Activated T-helper 17 cell treated with anti-CD3 and anti-CD28 coated beads, Interleukin-2, amount 50 U/mL, for 72 hours (primary cell): ENCODE measurements at regions not wholly inside any gene's neighbourhood (a gene's known extent, or its start where the extent isn't known, plus 50 kb on each side); places are given as distances from the start of the nearest gene placed in this dataset.

Source experiments
- ATAC-seq: fragments of 150-1000 bp; cut with Tn5 transposase; replicated peaks from 2 replicates; pipeline ENCODE4 v1.10.0; 2021; ENCODE audit warnings: mild to moderate bottlenecking, moderate library complexity
- H3K27ac Mint-ChIP-seq: one replicate; pipeline ENCODE4 v1.8.0; 2022; ENCODE audit warnings: mixed read lengths
- H3K27me3 Mint-ChIP-seq: one replicate; pipeline ENCODE4 v1.8.0; 2022; ENCODE audit warnings: mixed read lengths
- H3K36me3 Mint-ChIP-seq: one replicate; pipeline ENCODE4 v1.8.0; 2022; ENCODE audit warnings: low read depth, mild to moderate bottlenecking, mixed read lengths
- H3K4me1 Mint-ChIP-seq: one replicate; pipeline ENCODE4 v1.8.0; 2022; ENCODE audit warnings: mixed read lengths
- H3K4me3 Mint-ChIP-seq: one replicate; pipeline ENCODE4 v1.8.0; 2022; ENCODE audit warnings: mild to moderate bottlenecking, mixed read lengths
- H3K9me3 Mint-ChIP-seq: one replicate; pipeline ENCODE4 v1.8.0; 2022; ENCODE audit warnings: mixed read lengths

GRCh38 chr2:6052649-6053048, 360.5 kb downstream of the SOX11 start:
- ATAC-seq: no peak
- H3K4me1 Mint-ChIP-seq: no peaks in the 10 kb centered on the region
- no peaks in the 10 kb centered on the region for H3K36me3 Mint-ChIP-seq
- H3K27ac Mint-ChIP-seq: no peak overlapping the region
- H3K27me3 Mint-ChIP-seq: no peaks in the 10 kb centered on the region
- peaks cover 11% of the 10 kb centered on the region for H3K9me3 Mint-ChIP-seq
- no peak overlapping the region for H3K4me3 Mint-ChIP-seq

- Mint-ChIP-seq H3K27ac (no peak overlapping the region), H3K27me3 (no peaks in the 10 kb centered on the region), H3K4me3 (no peak overlapping the region), H3K36me3 (no peaks in the 10 kb centered on the region), H3K4me1 (no peaks in the 10 kb centered on the region), H3K9me3 (peaks cover 8% of the 10 kb centered on the region)
- ATAC-seq: no peak
These were observed 361.6 kb downstream of the SOX11 start for GRCh38 chr2:6053743-6054142.

GRCh38 chr2:6054161-6054671, 362.0 kb downstream of the SOX11 start:
- no peak overlapping the region for H3K27ac Mint-ChIP-seq
- H3K27me3 Mint-ChIP-seq: no peaks in the 10 kb centered on the region
- no peaks in the 10 kb centered on the region for H3K36me3 Mint-ChIP-seq
- no peak for ATAC-seq
- H3K4me1 Mint-ChIP-seq: no peaks in the 10 kb centered on the region
- no peak overlapping the region for H3K4me3 Mint-ChIP-seq
- peaks cover 8% of the 10 kb centered on the region for H3K9me3 Mint-ChIP-seq

GRCh38 chr2:6060992-6061663, 368.9 kb downstream of the SOX11 start:
- Mint-ChIP-seq H3K27ac (no peak overlapping the region), H3K36me3 (no peaks in the 10 kb centered on the region), H3K9me3 (peaks cover 4% of the 10 kb centered on the region), H3K27me3 (no peaks in the 10 kb centered on the region), H3K4me1 (no peaks in the 10 kb centered on the region), H3K4me3 (no peak overlapping the region)
- no peak for ATAC-seq

- H3K4me1 Mint-ChIP-seq: no peaks in the 10 kb centered on the region
- H3K36me3 Mint-ChIP-seq: no peaks in the 10 kb centered on the region
- no peak overlapping the region for H3K4me3 Mint-ChIP-seq
- H3K27me3 Mint-ChIP-seq: no peaks in the 10 kb centered on the region
- H3K9me3 Mint-ChIP-seq: peaks cover 3% of the 10 kb centered on the region
- ATAC-seq: no peak
- no peak overlapping the region for H3K27ac Mint-ChIP-seq
These were observed 372.6 kb downstream of the SOX11 start for GRCh38 chr2:6064757-6065156.

- no peaks in the 10 kb centered on the region for H3K27me3 Mint-ChIP-seq
These were observed 373.5 kb downstream of the SOX11 start for GRCh38 chr2:6065703-6066102.

GRCh38 chr2:6067089-6067488, 374.9 kb downstream of the SOX11 start:
- no peak overlapping the region for H3K4me3 Mint-ChIP-seq
- H3K27ac Mint-ChIP-seq: no peak overlapping the region
- no peaks in the 10 kb centered on the region for H3K27me3 Mint-ChIP-seq
- H3K9me3 Mint-ChIP-seq: no peaks in the 10 kb centered on the region
- no peaks in the 10 kb centered on the region for H3K4me1 Mint-ChIP-seq
- H3K36me3 Mint-ChIP-seq: no peaks in the 10 kb centered on the region
- ATAC-seq: no peak

More at GRCh38 chr2:6065703-6066102, 373.5 kb downstream of the SOX11 start:
- no peak for ATAC-seq
- no peaks in the 10 kb centered on the region for H3K4me1 Mint-ChIP-seq
- H3K4me3 Mint-ChIP-seq: no peak overlapping the region
- peaks cover 3% of the 10 kb centered on the region for H3K9me3 Mint-ChIP-seq
- no peaks in the 10 kb centered on the region for H3K36me3 Mint-ChIP-seq
- H3K27ac Mint-ChIP-seq: no peak overlapping the region

GRCh38 chr2:6067806-6068205, 375.6 kb downstream of the SOX11 start:
- Mint-ChIP-seq H3K4me3 (no peak overlapping the region), H3K27ac (no peak overlapping the region), H3K4me1 (no peaks in the 10 kb centered on the region), H3K36me3 (no peaks in the 10 kb centered on the region), H3K9me3 (no peaks in the 10 kb centered on the region), H3K27me3 (no peaks in the 10 kb centered on the region)
- no peak for ATAC-seq

GRCh38 chr2:6068429-6068828, 376.2 kb downstream of the SOX11 start:
- Mint-ChIP-seq H3K4me3 (no peak overlapping the region), H3K27ac (no peak overlapping the region), H3K4me1 (no peaks in the 10 kb centered on the region), H3K9me3 (no peaks in the 10 kb centered on the region), H3K36me3 (no peaks in the 10 kb centered on the region), H3K27me3 (no peaks in the 10 kb centered on the region)
- ATAC-seq: no peak

GRCh38 chr2:6069381-6069780, 377.2 kb downstream of the SOX11 start:
- no peaks in the 10 kb centered on the region for H3K36me3 Mint-ChIP-seq
- H3K4me1 Mint-ChIP-seq: no peaks in the 10 kb centered on the region
- H3K4me3 Mint-ChIP-seq: no peak overlapping the region
- ATAC-seq: no peak
- H3K27me3 Mint-ChIP-seq: no peaks in the 10 kb centered on the region
- H3K27ac Mint-ChIP-seq: no peak overlapping the region
- no peaks in the 10 kb centered on the region for H3K9me3 Mint-ChIP-seq

- ATAC-seq: no peak
- no peaks in the 10 kb centered on the region for H3K4me1 Mint-ChIP-seq
- no peak overlapping the region for H3K27ac Mint-ChIP-seq
- no peaks in the 10 kb centered on the region for H3K27me3 Mint-ChIP-seq
- no peaks in the 10 kb centered on the region for H3K36me3 Mint-ChIP-seq
- H3K4me3 Mint-ChIP-seq: no peak overlapping the region
- no peaks in the 10 kb centered on the region for H3K9me3 Mint-ChIP-seq
These were observed 379.3 kb downstream of the SOX11 start for GRCh38 chr2:6071519-6071918.

- Mint-ChIP-seq H3K4me1 (no peaks in the 10 kb centered on the region), H3K27ac (no peak overlapping the region), H3K36me3 (no peaks in the 10 kb centered on the region), H3K9me3 (no peaks in the 10 kb centered on the region), H3K4me3 (no peak overlapping the region), H3K27me3 (no peaks in the 10 kb centered on the region)
- ATAC-seq: no peak
These were observed 380.1 kb downstream of the SOX11 start for GRCh38 chr2:6072276-6072675.

- no peak for ATAC-seq
- Mint-ChIP-seq H3K9me3 (peaks cover 2% of the 10 kb centered on the region), H3K27ac (no peak overlapping the region)
These were observed 380.6 kb downstream of the SOX11 start for GRCh38 chr2:6072768-6073167.

GRCh38 chr2:6073191-6074088, 381.3 kb downstream of the SOX11 start:
- no peak for ATAC-seq
- no peak overlapping the region for H3K27ac Mint-ChIP-seq

More at GRCh38 chr2:6072768-6073167, 380.6 kb downstream of the SOX11 start:
- Mint-ChIP-seq H3K4me3 (no peak overlapping the region), H3K36me3 (no peaks in the 10 kb centered on the region), H3K27me3 (no peaks in the 10 kb centered on the region), H3K4me1 (no peaks in the 10 kb centered on the region)

GRCh38 chr2:6074089-6074643, 382.0 kb downstream of the SOX11 start:
- no peaks in the 10 kb centered on the region for H3K4me1 Mint-ChIP-seq

More at GRCh38 chr2:6073191-6074088, 381.3 kb downstream of the SOX11 start:
- Mint-ChIP-seq H3K9me3 (peaks cover 4% of the 10 kb centered on the region), H3K4me3 (no peak overlapping the region), H3K27me3 (no peaks in the 10 kb centered on the region), H3K4me1 (no peaks in the 10 kb centered on the region), H3K36me3 (no peaks in the 10 kb centered on the region)

More at GRCh38 chr2:6074089-6074643, 382.0 kb downstream of the SOX11 start:
- H3K27ac Mint-ChIP-seq: no peak overlapping the region
- ATAC-seq: no peak
- H3K4me3 Mint-ChIP-seq: no peak overlapping the region
- H3K36me3 Mint-ChIP-seq: no peaks in the 10 kb centered on the region
- no peaks in the 10 kb centered on the region for H3K27me3 Mint-ChIP-seq
- peaks cover 4% of the 10 kb centered on the region for H3K9me3 Mint-ChIP-seq
